Upper lobe of left lung (tissue), 6 donors: ENCODE measurements at regions not wholly inside any gene's neighbourhood (a gene's known extent, or its start where the extent isn't known, plus 50 kb on each side); places are given as distances from the start of the nearest gene placed in this dataset.

Source experiments
- ATAC-seq, 2 donors: fragments of 200-7000 bp; cut with Tn5 transposase; one replicate each; pipeline ENCODE4 v1.9.1; 2022; ENCODE audit warnings: mild to moderate bottlenecking in 2 of 2, moderate library complexity in 2 of 2; ENCODE audit not compliant: low FRiP score in 2 of 2
- DNase-seq, 2 donors: peaks; one replicate each; pipeline ENCODE4 v3.0.0-alpha.2; 2019 to 2020
- H3K27ac ChIP-seq, 4 donors: fragments of 200-600 bp; sonication (generic); one replicate each; pipeline ENCODE4 v1.5.1; 2016 to 2019
- H3K27me3 ChIP-seq, 4 donors: fragments of 200-600 bp; sonication (generic); one replicate each; pipeline ENCODE4 v1.5.1; 2017 to 2019
- H3K36me3 ChIP-seq, 4 donors: fragments of 200-600 bp; sonication (generic); one replicate each; pipeline ENCODE4 v1.5.1; 2016 to 2019
- H3K4me1 ChIP-seq, 4 donors: fragments of 200-600 bp; sonication (generic); one replicate each; pipeline ENCODE4 v1.5.1; 2018 to 2019
- H3K4me3 ChIP-seq, 4 donors: fragments of 200-600 bp; sonication (generic); one replicate each; pipeline ENCODE4 v1.5.1; 2017 to 2019; ENCODE audit warnings: mild to moderate bottlenecking in 2 of 4, moderate library complexity in 1 of 4
- H3K9me3 ChIP-seq, 4 donors: fragments of 200-600 bp; sonication (generic); one replicate each; pipeline ENCODE4 v1.5.1; 2018 to 2019
- EP300 ChIP-seq, 4 donors: sonication (generic); formaldehyde crosslinking; IDR thresholded peaks; one replicate each; pipeline ENCODE4 v1.5.1; 2017; ENCODE audit warnings: antibody characterized with exemption in 4 of 4, control low read depth in 2 of 4
- POLR2A ChIP-seq, 4 donors: fragments of 450-650 bp; IDR thresholded peaks; one replicate each; pipeline ENCODE4 v1.5.1; 2016 to 2017; ENCODE audit warnings: antibody characterized with exemption in 4 of 4, mild to moderate bottlenecking in 2 of 4
- POLR2AphosphoS5 ChIP-seq, 2 donors: sonication (generic); formaldehyde crosslinking; IDR thresholded peaks; one replicate each; pipeline ENCODE4 v1.5.1; 2017; ENCODE audit warnings: antibody characterized with exemption in 2 of 2
- WGBS, 2 donors: methylation state at CpG; one replicate each; pipeline ENCODE4 v1.1.5; 2017 to 2018; 5-methylcytosine and 5-hydroxymethylcytosine counted together
- TF ChIP-seq, protein P1 (sequence below), 6 experiments: fragments of 450-650 bp in 4 of 6; fragments of 200-600 bp in 2 of 6; sonication (generic) in 2 of 6; IDR thresholded peaks; one replicate each; pipeline ENCODE4 v1.5.1; 2016 to 2019; ENCODE audit warnings: antibody characterized with exemption in 6 of 6
- donor health status: DM: no; HTN: no; CAD: no; lungs with moderate emphysema.
- donor health status: DM: no; HTN: yes; CAD: no; lungs with severe emphysema.

DNA sequence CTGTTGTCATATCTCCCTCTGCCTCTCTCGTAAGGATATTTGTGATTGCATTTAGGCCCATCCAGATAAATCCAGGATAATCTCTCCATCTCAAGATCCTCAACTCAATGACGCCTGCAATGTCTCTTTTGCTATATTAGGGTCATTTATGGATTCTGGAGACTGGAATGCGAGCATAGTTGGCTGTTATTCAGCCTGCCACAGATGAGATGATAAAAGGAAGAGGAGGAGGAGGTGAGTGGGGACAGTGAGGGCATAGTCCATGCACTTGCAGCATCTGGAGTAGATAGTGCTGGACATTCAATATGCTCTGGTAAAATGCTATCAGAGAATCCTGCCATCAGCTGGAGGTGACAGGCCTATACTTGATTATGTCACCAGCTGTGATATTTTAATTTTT lies 131.6 kb upstream of the CACNA1E start:
- DNase-seq: no peak
- no peak for ATAC-seq
- Histone ChIP-seq H3K4me3 (no peak overlapping the region), H3K4me1 (no peaks in the 10 kb centered on the region), H3K36me3 (no peaks in the 10 kb centered on the region), H3K27me3 (no peaks in the 10 kb centered on the region), H3K9me3 (no peaks in the 10 kb centered on the region), H3K27ac (no peak overlapping the region)
- TF ChIP-seq EP300 (IDR thresholded peaks at IDR 0.05) (no peak), POLR2AphosphoS5 (IDR thresholded peaks at IDR 0.05) (no peak), POLR2A (IDR thresholded peaks at IDR 0.05) (no peak)
- TF ChIP-seq, protein P1, sequence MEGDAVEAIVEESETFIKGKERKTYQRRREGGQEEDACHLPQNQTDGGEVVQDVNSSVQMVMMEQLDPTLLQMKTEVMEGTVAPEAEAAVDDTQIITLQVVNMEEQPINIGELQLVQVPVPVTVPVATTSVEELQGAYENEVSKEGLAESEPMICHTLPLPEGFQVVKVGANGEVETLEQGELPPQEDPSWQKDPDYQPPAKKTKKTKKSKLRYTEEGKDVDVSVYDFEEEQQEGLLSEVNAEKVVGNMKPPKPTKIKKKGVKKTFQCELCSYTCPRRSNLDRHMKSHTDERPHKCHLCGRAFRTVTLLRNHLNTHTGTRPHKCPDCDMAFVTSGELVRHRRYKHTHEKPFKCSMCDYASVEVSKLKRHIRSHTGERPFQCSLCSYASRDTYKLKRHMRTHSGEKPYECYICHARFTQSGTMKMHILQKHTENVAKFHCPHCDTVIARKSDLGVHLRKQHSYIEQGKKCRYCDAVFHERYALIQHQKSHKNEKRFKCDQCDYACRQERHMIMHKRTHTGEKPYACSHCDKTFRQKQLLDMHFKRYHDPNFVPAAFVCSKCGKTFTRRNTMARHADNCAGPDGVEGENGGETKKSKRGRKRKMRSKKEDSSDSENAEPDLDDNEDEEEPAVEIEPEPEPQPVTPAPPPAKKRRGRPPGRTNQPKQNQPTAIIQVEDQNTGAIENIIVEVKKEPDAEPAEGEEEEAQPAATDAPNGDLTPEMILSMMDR (IDR thresholded peaks at IDR 0.05): no peak
- 85 to 95% methylated on average over 3 of the region's 3 CpGs for WGBS, 2 donors

- ATAC-seq (no peak), DNase-seq (no peak)
- Histone ChIP-seq H3K4me3 (no peak overlapping the region), H3K27me3 (no peaks in the 10 kb centered on the region), H3K4me1 (no peaks in the 10 kb centered on the region), H3K36me3 (no peaks in the 10 kb centered on the region), H3K27ac (no peak overlapping the region), H3K9me3 (no peaks in the 10 kb centered on the region)
- TF ChIP-seq EP300 (IDR thresholded peaks at IDR 0.05): no peak
- TF ChIP-seq, protein P1 (IDR thresholded peaks at IDR 0.05): no peak
- TF ChIP-seq POLR2AphosphoS5 (IDR thresholded peaks at IDR 0.05): no peak
- TF ChIP-seq POLR2A (IDR thresholded peaks at IDR 0.05): no peak
- 89 to 97% methylated on average over 3 to 4 of the region's 4 CpGs for WGBS, 2 donors
Observed at GRCh38 chr1:181352695-181353094, 130.6 kb upstream of the CACNA1E start.

GRCh38 chr1:181353526-181353925 lies 129.8 kb upstream of the CACNA1E start:
- 92 to 95% methylated on average over 1 of the region's 1 CpG for WGBS, 2 donors
- Histone ChIP-seq H3K9me3 (no peaks in the 10 kb centered on the region), H3K27ac (no peak overlapping the region), H3K36me3 (no peaks in the 10 kb centered on the region), H3K4me1 (no peaks in the 10 kb centered on the region), H3K4me3 (no peak overlapping the region), H3K27me3 (no peaks in the 10 kb centered on the region)
- no peak for ATAC-seq
- DNase-seq: no peak
- no peak for TF ChIP-seq EP300 (IDR thresholded peaks at IDR 0.05)
- TF ChIP-seq, protein P1 (IDR thresholded peaks at IDR 0.05): no peak
- no peak for TF ChIP-seq POLR2A (IDR thresholded peaks at IDR 0.05)
- TF ChIP-seq POLR2AphosphoS5 (IDR thresholded peaks at IDR 0.05): no peak

DNA sequence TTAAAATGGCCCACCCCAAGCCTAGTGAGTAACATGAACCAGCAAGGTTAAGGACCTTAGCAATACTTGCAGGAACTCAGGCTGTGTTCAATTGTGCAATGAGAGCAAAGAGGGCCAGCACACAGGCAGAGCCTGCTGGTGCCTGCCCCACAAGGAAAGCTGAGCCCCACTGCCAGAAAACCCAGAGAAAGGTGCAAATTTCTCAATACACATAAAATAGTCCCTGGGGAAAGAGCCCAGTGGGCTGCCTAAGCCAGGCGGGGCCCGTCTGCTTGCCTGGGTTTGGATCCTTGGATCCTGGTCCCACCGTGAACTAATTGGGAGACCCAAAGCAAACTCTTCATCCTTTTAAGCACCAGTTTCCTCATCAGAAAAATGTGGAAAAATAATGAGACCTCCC lies 128.5 kb upstream of the CACNA1E start:
- WGBS, 2 donors: 94 to 97% methylated on average over 3 of the region's 3 CpGs

More for the DNA sequence above, 128.5 kb upstream of the CACNA1E start:
- H3K27ac ChIP-seq: no peak overlapping the region
- no peaks in the 10 kb centered on the region for H3K36me3 ChIP-seq
- no peak for TF ChIP-seq POLR2AphosphoS5 (IDR thresholded peaks at IDR 0.05)
- TF ChIP-seq, protein P1 (IDR thresholded peaks at IDR 0.05): no peak
- TF ChIP-seq EP300 (IDR thresholded peaks at IDR 0.05): no peak
- TF ChIP-seq POLR2A (IDR thresholded peaks at IDR 0.05): no peak
- DNase-seq: no peak
- H3K27me3 ChIP-seq: no peaks in the 10 kb centered on the region
- no peak overlapping the region for H3K4me3 ChIP-seq
- no peak for ATAC-seq
- no peaks in the 10 kb centered on the region for H3K4me1 ChIP-seq
- H3K9me3 ChIP-seq: no peaks in the 10 kb centered on the region
